Transverse colon (tissue), 3 donors: ENCODE measurements at regions not wholly inside any gene's neighbourhood (a gene's known extent, or its start where the extent isn't known, plus 50 kb on each side); places are given as distances from the start of the nearest gene placed in this dataset.

Experiments
- POLR2A ChIP-seq: fragments of 450-650 bp; IDR thresholded peaks from one replicate; pipeline ENCODE4 v1.6.1; 2016; ENCODE audit warnings: antibody characterized with exemption, mild to moderate bottlenecking, moderate library complexity
- TF ChIP-seq, protein P1 (sequence below), 5 experiments: fragments of 200-600 bp in 3 of 5; fragments of 450-650 bp in 2 of 5; sonication (generic) in 3 of 5; IDR thresholded peaks; 1 replicate in 2 of 5; 2 replicates in 3 of 5; pipeline ENCODE4 v1.5.1; 2016 to 2017; ENCODE audit warnings: antibody characterized with exemption in 5 of 5, inconsistent platforms in 3 of 5, mild to moderate bottlenecking in 2 of 5, moderate library complexity in 1 of 5

DNA sequence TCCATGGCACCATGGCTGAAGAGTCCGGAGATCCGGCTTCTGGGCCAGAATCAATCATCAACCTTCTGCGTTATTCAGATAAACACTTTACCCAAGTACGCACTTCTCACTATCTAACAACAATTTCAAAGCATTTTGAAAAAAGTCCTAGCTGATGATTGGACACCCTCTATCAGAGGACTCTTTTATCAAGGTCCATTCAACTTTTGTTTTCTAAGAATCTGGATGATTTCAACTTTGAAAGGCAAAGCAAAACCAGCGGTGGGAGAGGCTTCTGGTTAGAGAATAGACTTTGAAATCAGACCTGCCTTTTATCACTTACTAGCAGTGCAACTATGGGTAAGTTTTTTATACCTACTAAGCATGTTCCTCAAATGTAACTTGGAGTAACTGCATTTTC is 293.6 kb upstream of the TNP1 start:
- TF ChIP-seq, protein P1, sequence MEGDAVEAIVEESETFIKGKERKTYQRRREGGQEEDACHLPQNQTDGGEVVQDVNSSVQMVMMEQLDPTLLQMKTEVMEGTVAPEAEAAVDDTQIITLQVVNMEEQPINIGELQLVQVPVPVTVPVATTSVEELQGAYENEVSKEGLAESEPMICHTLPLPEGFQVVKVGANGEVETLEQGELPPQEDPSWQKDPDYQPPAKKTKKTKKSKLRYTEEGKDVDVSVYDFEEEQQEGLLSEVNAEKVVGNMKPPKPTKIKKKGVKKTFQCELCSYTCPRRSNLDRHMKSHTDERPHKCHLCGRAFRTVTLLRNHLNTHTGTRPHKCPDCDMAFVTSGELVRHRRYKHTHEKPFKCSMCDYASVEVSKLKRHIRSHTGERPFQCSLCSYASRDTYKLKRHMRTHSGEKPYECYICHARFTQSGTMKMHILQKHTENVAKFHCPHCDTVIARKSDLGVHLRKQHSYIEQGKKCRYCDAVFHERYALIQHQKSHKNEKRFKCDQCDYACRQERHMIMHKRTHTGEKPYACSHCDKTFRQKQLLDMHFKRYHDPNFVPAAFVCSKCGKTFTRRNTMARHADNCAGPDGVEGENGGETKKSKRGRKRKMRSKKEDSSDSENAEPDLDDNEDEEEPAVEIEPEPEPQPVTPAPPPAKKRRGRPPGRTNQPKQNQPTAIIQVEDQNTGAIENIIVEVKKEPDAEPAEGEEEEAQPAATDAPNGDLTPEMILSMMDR (IDR thresholded peaks at IDR 0.05), result no peak
- no peak for TF ChIP-seq POLR2A
